ENCODE measurements at regions not wholly inside any gene's neighbourhood (a gene's known extent, or its start where the extent isn't known, plus 50 kb on each side); places are given as distances from the start of the nearest gene placed in this dataset.

GRCh38 chr9:13606586-13606985 is 327.1 kb upstream of the MPDZ start:
- CTCF ChIA-PET: no interaction called here
- TF ChIP-seq CTCF (IDR thresholded peaks at IDR 0.05; ENCODE audit: insufficient read depth, low read length, missing control alignments): no peak
- H3K4me3 ChIP-seq (ENCODE audit: low read depth, low read length): no peak overlapping the region
- POLR2A ChIA-PET: no interaction called here
- no peak for DNase-seq (ENCODE audit: low read depth, low spot score)

- POLR2A ChIA-PET: no interaction called here
Measured at GRCh38 chr9:13603921-13604320, 324.4 kb upstream of the MPDZ start.

GRCh38 chr9:13598738-13599137 is 319.2 kb upstream of the MPDZ start:
- ChIA-PET CTCF (no interaction called here), POLR2A (no interaction called here)
- DNase-seq (ENCODE audit: low read depth, low spot score): no peak

More at GRCh38 chr9:13603921-13604320, 324.4 kb upstream of the MPDZ start:
- DNase-seq (ENCODE audit: low read depth, low spot score): no peak
- H3K4me3 ChIP-seq (ENCODE audit: low read depth, low read length): no peak overlapping the region
- CTCF ChIA-PET: no interaction called here
- no peak for TF ChIP-seq CTCF (IDR thresholded peaks at IDR 0.05; ENCODE audit: insufficient read depth, low read length, missing control alignments)

GRCh38 chr9:13597427-13597826 is 317.9 kb upstream of the MPDZ start:
- ChIA-PET POLR2A (no interaction called here), CTCF (no interaction called here)
- no peak for DNase-seq (ENCODE audit: low read depth, low spot score)
- H3K4me3 ChIP-seq (ENCODE audit: low read depth, low read length): no peak overlapping the region
- no peak for TF ChIP-seq CTCF (IDR thresholded peaks at IDR 0.05; ENCODE audit: insufficient read depth, low read length, missing control alignments)

More at GRCh38 chr9:13598738-13599137, 319.2 kb upstream of the MPDZ start:
- no peak for TF ChIP-seq CTCF (IDR thresholded peaks at IDR 0.05; ENCODE audit: insufficient read depth, low read length, missing control alignments)
- H3K4me3 ChIP-seq (ENCODE audit: low read depth, low read length): no peak overlapping the region

- DNase-seq (ENCODE audit: low read depth, low spot score): no peak
- POLR2A ChIA-PET: no interaction called here
- CTCF ChIA-PET: no interaction called here
- H3K4me3 ChIP-seq (ENCODE audit: low read depth, low read length): no peak overlapping the region
- TF ChIP-seq CTCF (IDR thresholded peaks at IDR 0.05; ENCODE audit: insufficient read depth, low read length, missing control alignments): no peak
Measured at GRCh38 chr9:13597004-13597403, 317.5 kb upstream of the MPDZ start.

GRCh38 chr9:13596383-13596970 is 317.0 kb upstream of the MPDZ start:
- CTCF ChIA-PET: no interaction called here
- no peak for DNase-seq (ENCODE audit: low read depth, low spot score)
- TF ChIP-seq CTCF (IDR thresholded peaks at IDR 0.05; ENCODE audit: insufficient read depth, low read length, missing control alignments): no peak
- no peak overlapping the region for H3K4me3 ChIP-seq (ENCODE audit: low read depth, low read length)
- POLR2A ChIA-PET: no interaction called here

Measured in AG04449 (cell line).